Lower lobe of right lung (tissue), 2 donors: ENCODE measurements at regions not wholly inside any gene's neighbourhood (a gene's known extent, or its start where the extent isn't known, plus 50 kb on each side); places are given as distances from the start of the nearest gene placed in this dataset.

Experiments used
- ATAC-seq, 2 donors: fragments of 200-7000 bp; cut with Tn5 transposase; one replicate each; pipeline ENCODE4 v1.9.1; 2020 to 2022; ENCODE audit warnings: mild to moderate bottlenecking in 2 of 2, moderate library complexity in 2 of 2
- DNase-seq: peaks from one replicate; pipeline ENCODE4 v3.0.0-alpha.2; 2020
- H3K27ac ChIP-seq: fragments of 200-600 bp; one replicate; pipeline ENCODE4 v1.8.0; 2022
- H3K27me3 ChIP-seq: fragments of 200-600 bp; one replicate; pipeline ENCODE4 v1.8.0; 2022; ENCODE audit warnings: low read depth
- H3K36me3 ChIP-seq: fragments of 200-600 bp; one replicate; pipeline ENCODE4 v1.8.0; 2022; ENCODE audit warnings: mild to moderate bottlenecking
- H3K4me1 ChIP-seq: fragments of 200-600 bp; one replicate; pipeline ENCODE4 v1.8.0; 2022
- H3K4me3 ChIP-seq: fragments of 200-600 bp; one replicate; pipeline ENCODE4 v1.8.0; 2022; ENCODE audit warnings: mild to moderate bottlenecking
- H3K9me3 ChIP-seq: fragments of 200-600 bp; one replicate; pipeline ENCODE4 v1.8.0; 2022
- CTCF ChIP-seq: fragments of 200-600 bp; IDR thresholded peaks from one replicate; pipeline ENCODE4 v1.8.0; 2022; ENCODE audit warnings: antibody characterized with exemption, mild to moderate bottlenecking
- intact Hi-C: fragments of 100-400 bp; cut with DNase I; formaldehyde crosslinking; loops from one replicate; pipeline ENCODE4 v1.11.0; 2022
- donor health status: DM: no; HTN: yes; CAD: no; lungs with severe emphysema.

- DNase-seq: no peak
- no peaks in the 10 kb centered on the region for H3K36me3 ChIP-seq
- no peaks in the 10 kb centered on the region for H3K4me1 ChIP-seq
- no peaks in the 10 kb centered on the region for H3K9me3 ChIP-seq
- ATAC-seq: no peak
- no peaks in the 10 kb centered on the region for H3K27me3 ChIP-seq
- H3K4me3 ChIP-seq: no peak overlapping the region
- no peak for TF ChIP-seq CTCF
- H3K27ac ChIP-seq: no peak overlapping the region
- intact Hi-C loops: no loop called here
These were observed 378.6 kb downstream of the REEP3 start for GRCh38 chr10:63899673-63900300.

GRCh38 chr10:63901228-63901627 is 380.0 kb downstream of the REEP3 start:
- no peak for TF ChIP-seq CTCF
- intact Hi-C loops: no loop called here
- H3K9me3 ChIP-seq: no peaks in the 10 kb centered on the region
- no peaks in the 10 kb centered on the region for H3K4me1 ChIP-seq
- no peak for ATAC-seq
- H3K36me3 ChIP-seq: no peaks in the 10 kb centered on the region
- H3K27me3 ChIP-seq: no peaks in the 10 kb centered on the region
- no peak overlapping the region for H3K4me3 ChIP-seq
- H3K27ac ChIP-seq: no peak overlapping the region
- DNase-seq: no peak

GRCh38 chr10:63901881-63902280 is 380.7 kb downstream of the REEP3 start:
- Histone ChIP-seq H3K36me3 (no peaks in the 10 kb centered on the region), H3K27ac (no peak overlapping the region), H3K4me3 (no peak overlapping the region), H3K9me3 (no peaks in the 10 kb centered on the region), H3K4me1 (no peaks in the 10 kb centered on the region), H3K27me3 (no peaks in the 10 kb centered on the region)
- no peak for TF ChIP-seq CTCF
- DNase-seq: no peak
- intact Hi-C loops: no loop called here
- no peak for ATAC-seq

- no peak for TF ChIP-seq CTCF
- Histone ChIP-seq H3K27ac (no peak overlapping the region), H3K36me3 (no peaks in the 10 kb centered on the region), H3K9me3 (no peaks in the 10 kb centered on the region), H3K4me3 (no peak overlapping the region), H3K27me3 (no peaks in the 10 kb centered on the region), H3K4me1 (no peaks in the 10 kb centered on the region)
- no peak for ATAC-seq
- DNase-seq: no peak
- intact Hi-C loops: no loop called here
These were observed 389.6 kb downstream of the REEP3 start for GRCh38 chr10:63910806-63911205.

GRCh38 chr10:63915240-63915639 is 394.0 kb downstream of the REEP3 start:
- no peak overlapping the region for H3K4me3 ChIP-seq
- no peak for TF ChIP-seq CTCF
- DNase-seq (no peak), ATAC-seq (no peak)
- no peak overlapping the region for H3K27ac ChIP-seq
- H3K9me3 ChIP-seq: no peaks in the 10 kb centered on the region
- H3K27me3 ChIP-seq: no peaks in the 10 kb centered on the region
- no peaks in the 10 kb centered on the region for H3K4me1 ChIP-seq
- H3K36me3 ChIP-seq: no peaks in the 10 kb centered on the region
- intact Hi-C loops: no loop called here
